B cell (primary cell): ENCODE measurements at regions not wholly inside any gene's neighbourhood (a gene's known extent, or its start where the extent isn't known, plus 50 kb on each side); places are given as distances from the start of the nearest gene placed in this dataset.

Source experiments
- ATAC-seq: fragments of 200-7000 bp; cut with Tn5 transposase; one replicate; pipeline ENCODE4 v1.10.0; 2021; ENCODE audit warnings: low read depth, mild to moderate bottlenecking, moderate number of reproducible peaks, moderate library complexity
- CTCF ChIA-PET: fragments of 350-600 bp; sonication (Branson Sonifier 250); formaldehyde crosslinking; loops from one replicate; lab custom pipeline; 2021; ENCODE audit warnings: antibody characterized with exemption, inconsistent platforms; lab: Charles Lee
- POLR2A ChIA-PET: fragments of 350-600 bp; sonication (Branson Sonifier 250); formaldehyde crosslinking; loops from one replicate; lab custom pipeline; 2021; ENCODE audit warnings: antibody characterized with exemption; lab: Charles Lee
- DNase-seq: peaks from one replicate; pipeline ENCODE4 v3.0.0; 2013
- H2AFZ ChIP-seq: 2 replicates; pipeline ENCODE4 v1.6.1; 2012; ENCODE audit warnings: mild to moderate bottlenecking, low read depth, low read length; ENCODE audit not compliant: insufficient read depth, poor library complexity, severe bottlenecking
- H3K27ac ChIP-seq, 2 donors: 1 replicate in 1 of 2; 2 replicates in 1 of 2; pipeline ENCODE4 v1.5.1; 2012 to 2013; ENCODE audit warnings: low read length in 2 of 2, mild to moderate bottlenecking in 2 of 2, moderate library complexity in 1 of 2
- H3K27me3 ChIP-seq, 4 experiments: fragments of 200-600 bp in 1 of 4; sonication (generic) in 1 of 4; replicated peaks in 1 of 4; 1 replicate in 2 of 4; 2 replicates in 2 of 4; pipeline versions ENCODE4 v1.6.1 to v1.7.0; 2013 to 2016; ENCODE audit warnings: low read length in 3 of 4, mild to moderate bottlenecking in 2 of 4, mixed read lengths in 1 of 4, moderate library complexity in 1 of 4; ENCODE audit not compliant: insufficient read depth in 4 of 4, control insufficient read depth in 3 of 4; ENCODE audit errors: control extremely low read depth in 1 of 4
- H3K36me3 ChIP-seq, 2 experiments: replicated peaks in 1 of 2; 1 replicate in 1 of 2; 2 replicates in 1 of 2; pipeline versions ENCODE4 v1.6.1 to v1.7.1; 2013; ENCODE audit warnings: low read length in 1 of 2; ENCODE audit not compliant: insufficient read depth in 2 of 2, control insufficient read depth in 1 of 2; ENCODE audit errors: control extremely low read depth in 1 of 2, extremely low read depth in 1 of 2
- H3K4me1 ChIP-seq, 2 donors: fragments of 200-600 bp in 1 of 2; sonication (generic) in 1 of 2; 1 replicate in 1 of 2; 2 replicates in 1 of 2; pipeline versions ENCODE4 v1.5.1 to v1.6.1; 2013 to 2017; ENCODE audit warnings: low read length in 2 of 2; ENCODE audit not compliant: control insufficient read depth in 2 of 2, insufficient read depth in 2 of 2
- H3K4me2 ChIP-seq: replicated peaks from 2 replicates; pipeline ENCODE3; 2012; ENCODE audit warnings: mild to moderate bottlenecking, low read depth, low read length; ENCODE audit not compliant: poor library complexity, severe bottlenecking
- H3K4me3 ChIP-seq, 5 experiments: fragments of 200-600 bp in 1 of 5; sonication (generic) in 1 of 5; 1 replicate in 3 of 5; 2 replicates in 2 of 5; pipeline versions ENCODE4 v1.5.1 to v1.7.0; 2011 to 2016; ENCODE audit warnings: low read length in 4 of 5, mild to moderate bottlenecking in 4 of 5, low read depth in 2 of 5, control low read depth in 1 of 5, moderate library complexity in 1 of 5; ENCODE audit not compliant: insufficient read depth in 1 of 5; ENCODE audit errors: control extremely low read depth in 1 of 5, extremely low read depth in 1 of 5
- H3K79me2 ChIP-seq: fragments of 200-600 bp; sonication (generic); one replicate; pipeline ENCODE4 v1.6.0; 2016; ENCODE audit warnings: low read length; ENCODE audit not compliant: control insufficient read depth, insufficient read depth
- H3K9ac ChIP-seq: fragments of 200-600 bp; sonication (generic); 2 replicates; pipeline ENCODE4 v1.6.1; 2017; ENCODE audit warnings: mild to moderate bottlenecking, low read length, moderate library complexity
- H3K9me3 ChIP-seq, 3 donors: one replicate each; pipeline versions ENCODE4 v1.6.1 to v1.7.1; 2013; ENCODE audit warnings: low read length in 2 of 3; ENCODE audit not compliant: control insufficient read depth in 2 of 3, insufficient read depth in 1 of 3; ENCODE audit errors: control extremely low read depth in 1 of 3
- H4K20me1 ChIP-seq: 2 replicates; pipeline ENCODE4 v1.6.0; 2012; ENCODE audit warnings: mild to moderate bottlenecking, low read length; ENCODE audit not compliant: insufficient read depth, control insufficient read depth, poor library complexity, severe bottlenecking
- H3K27ac Mint-ChIP-seq: one replicate; pipeline ENCODE4 v1.8.0; 2021; ENCODE audit warnings: mixed read lengths
- H3K27me3 Mint-ChIP-seq: one replicate; pipeline ENCODE4 v1.8.0; 2021; ENCODE audit warnings: mixed read lengths
- H3K4me1 Mint-ChIP-seq: one replicate; pipeline ENCODE4 v1.8.0; 2021; ENCODE audit warnings: mixed read lengths
- H3K4me3 Mint-ChIP-seq: one replicate; pipeline ENCODE4 v1.8.0; 2021; ENCODE audit warnings: mixed read lengths
- H3K9me3 Mint-ChIP-seq: one replicate; pipeline ENCODE4 v1.8.0; 2022; ENCODE audit warnings: mixed read lengths; ENCODE audit not compliant: insufficient read depth
- EZH2 ChIP-seq: IDR thresholded peaks from 2 replicates; pipeline ENCODE4 v1.6.1; 2012; ENCODE audit warnings: borderline replicate concordance, low read depth, mild to moderate bottlenecking, moderate library complexity, low read length; ENCODE audit not compliant: insufficient read depth, poor library complexity, severe bottlenecking
- intact Hi-C: fragments of 100-400 bp; cut with micrococcal nuclease; formaldehyde crosslinking; loops from one replicate; pipeline ENCODE4 v1.10.0; 2022
- TF ChIP-seq, protein P1 (sequence below): fragments of 200-600 bp; IDR thresholded peaks from one replicate; pipeline ENCODE4 v1.8.0; 2022; ENCODE audit warnings: antibody characterized with exemption, mild to moderate bottlenecking

DNA sequence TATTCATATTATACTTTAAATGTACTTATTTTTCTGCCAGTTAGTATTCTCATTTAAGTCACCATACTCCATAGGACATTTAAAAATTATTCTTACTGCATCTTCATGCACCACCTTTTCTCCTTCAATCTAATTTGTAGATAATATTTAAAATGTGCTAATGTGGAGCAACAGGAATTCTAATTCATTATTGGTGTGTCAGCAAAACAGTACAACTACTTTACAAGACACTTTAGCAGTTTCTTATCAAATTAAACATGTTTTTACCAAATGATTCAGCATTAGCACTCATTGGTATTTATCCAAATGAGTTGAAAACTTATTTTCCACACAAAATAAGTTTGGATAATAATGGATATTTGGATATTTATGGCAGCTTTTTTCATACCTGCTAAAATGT lies 1041.8 kb upstream of the ADGRB3 start:
- Histone ChIP-seq H3K27ac (no peak overlapping the region), H3K4me2 (no peak overlapping the region), H3K36me3 (no peaks in the 10 kb centered on the region), H3K9me3 (no peaks in the 10 kb centered on the region), H3K27me3 (no peaks in the 10 kb centered on the region), H3K9ac (no peak overlapping the region), H3K4me3 (no peak overlapping the region), H3K79me2 (no peaks in the 10 kb centered on the region), H2AFZ (no peak overlapping the region), H3K4me1 (no peaks in the 10 kb centered on the region), H4K20me1 (no peaks in the 10 kb centered on the region)
- intact Hi-C loops, result no loop called here
- H3K27ac Mint-ChIP-seq, result no peak overlapping the region
- ChIA-PET POLR2A (no interaction called here), CTCF (interaction anchor here (0.5 kb wide), 1 partner anchor 10 kb away, joined by 3 read pairs; no protein-coding TSS in a partner anchor)
- H3K4me3 Mint-ChIP-seq, result no peak overlapping the region
- TF ChIP-seq, protein P1, sequence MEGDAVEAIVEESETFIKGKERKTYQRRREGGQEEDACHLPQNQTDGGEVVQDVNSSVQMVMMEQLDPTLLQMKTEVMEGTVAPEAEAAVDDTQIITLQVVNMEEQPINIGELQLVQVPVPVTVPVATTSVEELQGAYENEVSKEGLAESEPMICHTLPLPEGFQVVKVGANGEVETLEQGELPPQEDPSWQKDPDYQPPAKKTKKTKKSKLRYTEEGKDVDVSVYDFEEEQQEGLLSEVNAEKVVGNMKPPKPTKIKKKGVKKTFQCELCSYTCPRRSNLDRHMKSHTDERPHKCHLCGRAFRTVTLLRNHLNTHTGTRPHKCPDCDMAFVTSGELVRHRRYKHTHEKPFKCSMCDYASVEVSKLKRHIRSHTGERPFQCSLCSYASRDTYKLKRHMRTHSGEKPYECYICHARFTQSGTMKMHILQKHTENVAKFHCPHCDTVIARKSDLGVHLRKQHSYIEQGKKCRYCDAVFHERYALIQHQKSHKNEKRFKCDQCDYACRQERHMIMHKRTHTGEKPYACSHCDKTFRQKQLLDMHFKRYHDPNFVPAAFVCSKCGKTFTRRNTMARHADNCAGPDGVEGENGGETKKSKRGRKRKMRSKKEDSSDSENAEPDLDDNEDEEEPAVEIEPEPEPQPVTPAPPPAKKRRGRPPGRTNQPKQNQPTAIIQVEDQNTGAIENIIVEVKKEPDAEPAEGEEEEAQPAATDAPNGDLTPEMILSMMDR, result no peak
- no peak for TF ChIP-seq EZH2
- H3K27me3 Mint-ChIP-seq, result no peaks in the 10 kb centered on the region
- ATAC-seq (no peak), DNase-seq (no peak)
- no peaks in the 10 kb centered on the region for H3K4me1 Mint-ChIP-seq
- H3K9me3 Mint-ChIP-seq, result peaks cover 5% of the 10 kb centered on the region

DNA sequence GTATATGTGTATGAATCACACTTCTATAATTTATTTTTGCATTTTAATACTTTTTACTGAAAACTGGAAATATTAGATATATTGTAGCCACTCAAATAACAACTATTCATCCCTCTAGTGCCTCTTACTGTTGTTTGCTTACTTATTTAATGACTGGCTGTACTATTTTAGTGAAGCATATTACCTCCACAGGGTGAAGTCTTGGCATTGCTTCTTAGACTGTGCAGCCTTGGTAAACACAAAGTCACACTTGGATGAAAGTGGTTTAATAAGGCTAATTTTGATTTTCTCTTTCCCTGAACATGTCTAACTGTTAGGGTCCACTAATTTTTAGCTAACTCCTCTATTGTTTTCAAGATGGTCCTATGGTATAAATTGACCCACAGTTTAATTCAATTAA lies 1043.2 kb upstream of the ADGRB3 start:
- no peaks in the 10 kb centered on the region for H3K36me3 ChIP-seq
- H3K27me3 ChIP-seq, result no peaks in the 10 kb centered on the region
- no peaks in the 10 kb centered on the region for H4K20me1 ChIP-seq
- H3K9ac ChIP-seq, result no peak overlapping the region
- ATAC-seq, result no peak
- Mint-ChIP-seq H3K27me3 (no peaks in the 10 kb centered on the region), H3K4me3 (no peak overlapping the region), H3K4me1 (no peaks in the 10 kb centered on the region), H3K27ac (no peak overlapping the region), H3K9me3 (peaks cover 8% of the 10 kb centered on the region)
- no peak overlapping the region for H3K4me3 ChIP-seq
- no peak overlapping the region for H3K4me2 ChIP-seq
- DNase-seq, result no peak
- TF ChIP-seq EZH2, result no peak
- TF ChIP-seq, protein P1, result no peak
- no peaks in the 10 kb centered on the region for H3K4me1 ChIP-seq
- CTCF ChIA-PET, result no interaction called here
- H3K79me2 ChIP-seq, result no peaks in the 10 kb centered on the region
- POLR2A ChIA-PET, result no interaction called here
- intact Hi-C loops, result no loop called here
- H3K27ac ChIP-seq, result no peak overlapping the region
- no peak overlapping the region for H2AFZ ChIP-seq
- no peaks in the 10 kb centered on the region for H3K9me3 ChIP-seq
